NCI-H2196 (cell line): ENCODE measurements at regions not wholly inside any gene's neighbourhood (a gene's known extent, or its start where the extent isn't known, plus 50 kb on each side); places are given as distances from the start of the nearest gene placed in this dataset.
"Not testable (repeated sequence)": the region's sequence is repeated elsewhere in the genome, so short reads cannot be mapped to it uniquely, and the experiment has no call there.

Experiments used
- DNase-seq: peaks from one replicate; lab custom pipeline; 2025; ENCODE audit not compliant: unreplicated experiment; lab: John Stamatoyannopoulos, UW

GRCh38 chr14:54010981-54011380 is 54.4 kb upstream of the BMP4 start:
- no peak for DNase-seq

DNA sequence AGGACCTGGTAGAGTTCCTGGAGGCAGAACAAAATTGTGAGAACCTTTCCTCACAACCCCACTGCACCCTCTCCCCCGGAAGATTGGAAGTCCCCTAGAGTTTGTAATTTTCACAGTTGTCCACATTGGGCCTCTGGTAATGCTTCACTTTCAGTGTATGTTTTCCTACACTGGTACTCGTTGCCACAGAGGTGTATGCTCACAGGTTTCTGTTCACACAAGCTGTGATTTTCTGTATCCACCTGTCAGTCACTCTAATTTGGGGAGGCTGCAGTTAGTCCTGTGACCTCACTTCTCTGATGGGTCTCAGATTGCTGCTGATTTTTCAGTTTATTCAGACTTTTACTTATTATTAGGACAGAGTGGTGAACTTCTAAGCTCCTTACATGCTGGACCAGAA is 66.4 kb upstream of the BMP4 start:
- no peak for DNase-seq

DNA sequence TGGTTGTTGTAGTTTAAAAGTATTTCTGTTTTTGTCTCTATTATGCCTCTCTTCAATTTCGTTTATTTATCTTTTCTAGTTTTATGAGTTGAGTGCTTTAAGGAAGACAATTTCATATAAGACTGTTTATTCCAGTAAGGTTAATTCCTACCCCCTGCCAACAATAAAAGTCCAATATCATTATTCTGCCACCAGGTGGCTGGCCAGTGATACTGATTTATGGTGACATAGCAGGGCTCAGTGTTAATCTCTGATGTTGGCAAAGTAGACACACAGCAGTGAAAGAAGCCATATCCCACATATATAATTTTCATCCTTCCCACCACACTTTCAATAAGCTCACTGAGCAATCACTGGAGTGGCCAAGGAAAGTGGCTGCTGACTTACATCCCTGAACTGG is 69.0 kb upstream of the BMP4 start:
- no peak for DNase-seq

DNA sequence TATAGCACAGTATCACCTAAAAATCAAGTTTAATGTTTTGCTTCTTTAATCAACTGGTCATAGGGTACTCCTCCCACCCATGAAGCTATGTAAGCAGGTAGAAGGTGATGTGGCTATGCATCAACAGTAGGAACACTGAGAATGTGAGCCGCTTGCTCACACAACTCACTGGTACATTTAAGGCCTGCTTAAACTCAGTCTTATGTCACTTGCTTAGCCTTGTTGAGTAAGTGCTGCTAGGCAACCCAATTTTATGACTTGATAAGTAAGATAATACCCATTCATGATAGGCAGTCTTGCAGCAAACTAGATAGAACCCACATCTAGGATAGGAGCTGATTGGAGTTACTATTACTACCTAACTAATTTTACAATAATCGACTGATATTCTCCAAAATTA is 70.0 kb upstream of the BMP4 start:
- no peak for DNase-seq

- DNase-seq, result not testable (repeated sequence)
Measured at GRCh38 chr14:54030996-54031395, 74.4 kb upstream of the BMP4 start.

GRCh38 chr14:54033285-54033684 is 76.7 kb upstream of the BMP4 start:
- not testable (repeated sequence) for DNase-seq

DNA sequence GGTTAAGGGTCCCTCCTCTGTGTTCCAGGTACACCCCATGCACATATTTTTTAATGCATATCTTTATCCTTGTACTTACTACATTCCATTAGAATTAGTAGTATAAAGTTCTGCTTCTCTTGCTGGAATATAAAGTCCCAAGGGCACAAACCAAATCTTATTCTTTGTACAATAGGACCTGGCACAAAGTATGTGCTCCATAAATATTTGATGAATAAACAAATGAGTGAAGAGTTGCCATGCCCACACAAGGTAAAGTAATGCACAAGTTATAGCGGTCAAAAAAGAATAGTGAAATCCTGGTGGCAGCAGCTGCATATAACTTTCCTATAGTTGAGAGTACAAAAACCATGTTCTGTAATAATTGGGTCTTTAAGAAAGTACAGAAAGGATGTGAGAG is 82.1 kb upstream of the BMP4 start:
- no peak for DNase-seq

- no peak for DNase-seq
Measured at GRCh38 chr14:54039311-54039710, 82.7 kb upstream of the BMP4 start.

DNA sequence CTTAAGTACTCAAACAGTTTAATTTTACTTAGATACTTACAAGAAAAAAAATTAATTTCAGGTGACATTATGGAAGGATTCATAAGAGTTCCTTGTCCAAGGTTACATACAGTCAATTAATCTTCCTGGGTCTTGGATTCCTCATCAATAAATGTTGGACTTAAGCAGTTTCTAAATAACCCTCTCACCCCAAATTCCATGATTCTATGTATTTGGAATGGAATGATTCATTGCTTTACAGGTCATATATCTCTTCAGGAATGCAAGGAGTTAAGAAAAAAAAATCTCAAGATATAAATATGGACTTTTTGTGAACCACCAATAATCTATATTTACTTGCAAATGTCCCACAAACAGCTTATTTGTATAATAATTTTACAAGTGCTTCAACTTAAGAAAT is 84.2 kb upstream of the BMP4 start:
- no peak for DNase-seq

DNA sequence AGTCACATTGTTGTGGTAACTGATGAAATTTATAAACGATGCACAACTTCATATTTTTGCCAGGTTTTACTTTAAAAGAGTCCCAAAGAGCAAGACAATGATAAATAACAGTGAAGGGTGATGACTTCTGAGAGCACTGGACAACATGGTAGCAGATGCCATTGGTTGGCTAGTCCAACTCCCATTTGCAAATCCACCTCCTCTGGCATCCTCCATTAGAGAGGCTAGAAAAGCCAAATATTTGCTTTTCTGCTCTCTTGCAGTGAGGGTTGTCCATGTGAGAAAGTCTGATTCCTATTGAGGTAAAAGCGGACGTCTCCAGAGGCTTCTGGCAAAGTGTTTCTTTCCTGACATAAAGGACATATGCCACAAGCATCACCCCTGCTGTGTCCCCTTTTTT is 89.6 kb upstream of the BMP4 start:
- no peak for DNase-seq

DNA sequence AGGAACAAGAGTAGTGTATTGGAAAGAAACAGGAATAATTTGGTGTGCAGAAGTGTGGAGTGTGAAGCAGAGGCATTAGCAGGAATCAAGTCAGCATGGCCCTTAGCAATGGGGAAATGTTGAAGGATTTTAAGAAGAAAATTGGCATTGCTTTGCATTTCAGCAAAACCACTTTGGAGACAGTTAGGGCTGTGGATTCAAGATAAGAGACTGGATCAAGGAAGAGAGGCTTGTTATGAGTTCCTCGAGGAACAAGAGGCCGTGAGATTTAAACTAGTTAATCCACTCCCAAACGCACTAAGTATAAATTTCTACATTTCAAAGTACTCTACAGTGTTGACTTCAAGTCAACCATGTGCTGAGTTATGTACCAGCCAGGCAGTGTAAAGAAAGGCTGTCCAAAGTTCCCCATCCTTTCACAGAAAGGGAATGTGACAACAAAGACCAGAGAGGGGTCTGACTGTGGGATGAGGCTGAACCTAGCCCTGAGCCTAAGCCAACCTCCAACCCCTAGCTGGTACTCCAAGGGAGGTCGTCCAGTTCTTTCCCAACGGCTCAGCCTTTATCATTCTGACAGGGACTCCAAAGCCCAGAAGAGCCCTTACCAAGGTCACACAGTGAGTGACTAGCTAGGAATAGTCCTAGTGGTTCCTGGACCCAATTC is 91.2 kb upstream of the BMP4 start:
- no peak for DNase-seq

DNA sequence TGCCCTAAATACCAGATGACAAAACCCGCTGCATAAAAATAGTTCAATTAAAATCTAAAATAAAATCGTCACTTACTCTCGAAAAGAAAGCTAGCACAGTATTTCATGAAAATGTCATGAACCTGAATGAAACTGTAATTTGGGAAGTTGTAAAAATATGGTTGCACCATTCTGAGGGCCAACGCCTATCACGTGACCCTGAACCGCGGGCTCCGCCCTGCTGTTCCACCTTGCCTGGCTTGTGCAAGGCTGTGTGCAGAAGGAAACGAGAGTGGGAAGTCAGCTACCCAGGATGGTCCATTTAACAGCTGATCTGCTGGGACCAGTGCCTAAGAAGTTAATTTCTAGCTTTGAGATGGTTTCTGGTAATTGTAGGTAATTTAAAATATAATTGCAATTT is 91.7 kb upstream of the BMP4 start:
- DNase-seq, result no peak

- DNase-seq, result no peak
Measured at GRCh38 chr14:54048736-54049135, 92.1 kb upstream of the BMP4 start.

DNA sequence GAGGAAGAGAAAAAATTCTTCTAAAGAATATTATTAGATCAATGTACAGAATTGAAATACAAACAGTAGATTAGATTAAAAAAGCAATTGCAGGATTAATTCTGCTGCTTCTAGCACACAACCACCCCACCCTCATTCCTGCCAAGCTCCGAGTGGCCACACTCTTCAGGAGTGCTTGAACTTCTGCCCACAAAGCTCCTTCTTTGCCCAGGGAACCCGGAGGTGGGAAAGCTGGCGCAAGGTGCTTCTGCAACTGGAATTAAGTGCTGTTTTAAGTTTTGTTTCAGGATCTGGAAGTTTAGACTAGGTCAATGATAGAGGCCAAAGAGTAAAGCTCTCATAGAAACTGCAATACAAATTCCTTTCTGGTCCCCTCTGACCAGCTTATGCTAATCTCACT is 94.1 kb upstream of the BMP4 start:
- DNase-seq, result no peak

DNA sequence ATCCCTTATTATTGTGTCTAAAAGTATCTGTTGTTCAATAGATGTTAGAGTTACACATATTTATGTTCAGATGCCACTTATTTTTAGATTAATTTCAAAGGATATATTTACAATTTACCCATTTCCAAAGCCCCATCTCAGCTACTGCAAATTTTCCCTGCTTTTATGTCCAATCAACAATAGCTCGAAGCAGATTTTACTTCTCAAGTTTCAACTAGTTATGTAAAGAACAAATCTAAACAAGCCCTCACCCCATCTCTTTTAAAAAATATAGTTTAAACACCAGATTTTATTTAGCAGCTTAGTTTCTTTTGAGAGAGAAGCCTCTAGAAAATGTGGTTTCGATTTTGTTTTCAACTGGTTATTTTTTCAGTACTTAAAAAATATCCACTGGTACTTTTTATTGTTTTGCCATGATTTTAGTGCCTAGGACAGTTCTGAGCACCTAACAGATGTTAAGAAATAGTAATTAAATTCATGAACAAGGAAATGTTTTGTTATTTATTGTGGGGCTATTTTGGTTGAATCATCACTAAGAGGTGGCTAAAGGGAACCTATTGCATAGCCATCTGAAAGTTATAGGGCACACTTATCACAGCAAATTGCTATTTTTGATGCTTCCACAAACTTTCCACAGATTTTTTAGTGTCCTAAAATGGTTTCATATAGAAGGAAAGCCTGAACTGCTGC is 96.2 kb upstream of the BMP4 start:
- no peak for DNase-seq

- DNase-seq, result no peak
Measured at GRCh38 chr14:54053386-54053745, 96.7 kb upstream of the BMP4 start.

GRCh38 chr14:54058505-54058904 is 101.9 kb upstream of the BMP4 start:
- no peak for DNase-seq

DNA sequence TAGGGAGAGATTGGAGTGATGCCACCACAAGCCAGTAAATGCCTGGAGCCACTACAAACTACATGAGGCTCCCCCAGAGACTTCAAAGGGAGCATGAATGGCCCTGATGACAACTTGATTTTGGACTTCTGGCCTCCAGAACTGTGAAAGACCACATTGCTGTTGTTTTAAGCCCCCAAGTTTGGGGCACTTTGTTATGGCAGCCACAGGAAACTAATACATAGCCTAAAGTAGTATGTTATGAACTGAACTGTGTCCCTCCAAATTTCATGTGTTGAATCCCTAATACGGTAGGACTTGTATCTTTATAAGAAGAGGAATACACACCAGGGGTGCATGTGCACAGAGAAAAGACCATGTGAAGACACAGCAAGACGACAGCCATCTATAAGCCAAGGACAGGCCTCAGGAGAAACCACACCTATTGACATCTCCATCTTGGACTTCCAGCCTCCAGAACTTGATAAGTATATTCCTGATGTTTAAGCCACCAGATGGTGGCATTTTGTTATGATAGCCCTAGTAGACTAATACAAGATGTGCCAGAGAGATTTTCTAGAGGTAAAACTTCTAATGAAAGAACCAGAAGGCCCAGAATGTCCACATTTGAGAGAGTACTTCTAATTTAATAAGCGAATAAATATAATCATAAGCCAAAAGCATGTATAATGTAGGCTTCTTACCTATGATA is 127.1 kb upstream of the BMP4 start:
- DNase-seq, result no peak

DNA sequence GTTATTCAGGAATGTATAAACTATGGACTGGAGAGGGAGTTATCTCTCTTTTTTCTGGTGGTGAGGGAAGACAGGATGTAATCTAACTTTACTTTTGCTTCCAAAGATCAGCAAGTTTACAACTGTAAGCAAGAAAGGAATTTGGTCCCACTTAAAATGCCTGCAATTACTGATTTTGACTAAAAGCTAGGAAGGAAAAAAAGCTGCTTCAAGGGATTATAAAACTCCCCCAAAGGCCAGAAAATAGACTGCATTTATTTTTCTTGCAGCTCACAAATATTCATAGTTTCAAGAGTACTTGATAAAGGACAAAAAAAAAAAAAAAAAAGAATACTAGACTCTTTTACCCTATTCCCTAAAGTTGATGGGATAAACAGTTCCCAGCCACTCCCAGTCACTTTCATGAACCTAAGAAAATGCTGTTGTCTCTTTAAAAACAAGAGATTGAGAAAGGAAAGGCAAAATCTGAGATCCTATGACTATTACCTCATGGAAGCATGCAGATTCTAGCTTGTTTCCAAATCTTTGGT is 128.7 kb upstream of the BMP4 start:
- no peak for DNase-seq

GRCh38 chr14:54085841-54086240 is 129.2 kb upstream of the BMP4 start:
- DNase-seq, result no peak

DNA sequence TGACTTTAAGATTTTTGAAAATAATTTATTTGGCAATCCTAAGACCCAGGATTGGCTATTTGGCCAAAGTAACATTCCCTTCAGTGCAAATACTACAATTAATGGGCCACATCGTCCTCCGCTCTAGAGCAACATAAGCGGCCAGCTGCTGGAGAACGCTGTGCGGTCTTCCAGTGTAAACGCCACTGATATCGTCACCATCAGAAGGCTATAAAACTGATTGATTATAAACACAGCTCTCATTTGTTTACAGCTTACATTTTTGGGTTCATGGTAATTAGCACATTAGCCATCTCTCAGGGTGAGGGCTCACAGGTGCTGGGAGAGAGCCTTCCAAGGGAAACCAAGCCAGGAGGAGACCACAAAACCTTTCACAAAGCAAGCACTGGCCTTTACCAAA is 130.1 kb upstream of the BMP4 start:
- DNase-seq, result no peak

- DNase-seq, result no peak
Measured at GRCh38 chr14:54087376-54087775, 130.8 kb upstream of the BMP4 start.
